Ascending aorta (tissue), 2 donors: ENCODE measurements at regions not wholly inside any gene's neighbourhood (a gene's known extent, or its start where the extent isn't known, plus 50 kb on each side); places are given as distances from the start of the nearest gene placed in this dataset.
A peak's percentile ranks its signal among the peaks of the same experiment; 100 is the strongest.

Experiments
- DNase-seq, 2 donors: peaks; one replicate each; pipeline ENCODE4 v3.0.0-alpha.2; 2019; ENCODE audit warnings: low spot score in 2 of 2
- H3K27ac ChIP-seq, 2 donors: fragments of 200-600 bp; sonication (generic); one replicate each; pipeline ENCODE4 v1.5.1; 2016 to 2017; ENCODE audit warnings: mild to moderate bottlenecking in 1 of 2
- H3K27me3 ChIP-seq: fragments of 200-600 bp; sonication (generic); one replicate; pipeline ENCODE4 v1.5.1; 2017
- H3K36me3 ChIP-seq, 2 donors: fragments of 200-600 bp; sonication (generic); one replicate each; pipeline ENCODE4 v1.5.1; 2016
- H3K4me1 ChIP-seq, 2 donors: fragments of 200-600 bp; sonication (generic); one replicate each; pipeline ENCODE4 v1.5.1; 2016 to 2017; ENCODE audit warnings: mild to moderate bottlenecking in 1 of 2
- H3K4me3 ChIP-seq, 2 donors: fragments of 200-600 bp; sonication (generic); one replicate each; pipeline ENCODE4 v1.5.1; 2016 to 2017; ENCODE audit warnings: mild to moderate bottlenecking in 1 of 2
- H3K9me3 ChIP-seq, 2 donors: fragments of 200-600 bp; sonication (generic); one replicate each; pipeline ENCODE4 v1.5.1; 2016
- CTCF ChIP-seq, 3 experiments: fragments of 200-600 bp in 2 of 3; fragments of 450-650 bp in 1 of 3; sonication (generic) in 2 of 3; IDR thresholded peaks; one replicate each; pipeline ENCODE4 v1.5.1; 2016 to 2019; ENCODE audit warnings: antibody characterized with exemption in 3 of 3, mild to moderate bottlenecking in 1 of 3, moderate library complexity in 1 of 3
- intact Hi-C: fragments of 100-400 bp; cut with DNase I; formaldehyde crosslinking; loops from one replicate; pipeline ENCODE4 v1.15.1; 2023

DNA sequence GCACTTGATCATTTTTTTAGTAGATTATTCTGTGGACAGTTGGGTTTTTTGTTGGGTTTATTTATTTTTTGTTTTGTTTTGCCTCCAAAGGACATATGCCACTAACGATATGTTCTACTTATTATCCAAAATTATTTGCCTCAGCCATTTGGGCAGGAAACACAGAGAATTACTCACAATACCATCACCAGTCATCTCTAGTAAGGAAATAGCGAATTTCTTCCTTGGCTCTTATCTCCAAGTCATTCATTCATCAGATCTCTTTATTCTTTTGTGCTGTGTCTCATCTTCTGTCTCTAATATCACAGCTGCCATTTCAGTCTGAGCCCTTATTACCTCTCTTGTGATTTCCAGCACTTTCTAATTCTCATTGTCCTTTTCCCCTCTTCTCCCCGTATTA is 130.4 kb upstream of the SMLR1 start:
- Histone ChIP-seq H3K9me3 (no peaks in the 10 kb centered on the region), H3K27me3 (no peaks in the 10 kb centered on the region), H3K4me3 (no peak overlapping the region), H3K36me3 (no peaks in the 10 kb centered on the region), H3K4me1 (no peaks in the 10 kb centered on the region), H3K27ac (no peak overlapping the region)
- intact Hi-C loops, result no loop called here
- no peak for DNase-seq
- no peak for TF ChIP-seq CTCF (IDR thresholded peaks at IDR 0.05)

GRCh38 chr6:130697271-130697994 is 129.8 kb upstream of the SMLR1 start:
- intact Hi-C loops, result no loop called here

DNA sequence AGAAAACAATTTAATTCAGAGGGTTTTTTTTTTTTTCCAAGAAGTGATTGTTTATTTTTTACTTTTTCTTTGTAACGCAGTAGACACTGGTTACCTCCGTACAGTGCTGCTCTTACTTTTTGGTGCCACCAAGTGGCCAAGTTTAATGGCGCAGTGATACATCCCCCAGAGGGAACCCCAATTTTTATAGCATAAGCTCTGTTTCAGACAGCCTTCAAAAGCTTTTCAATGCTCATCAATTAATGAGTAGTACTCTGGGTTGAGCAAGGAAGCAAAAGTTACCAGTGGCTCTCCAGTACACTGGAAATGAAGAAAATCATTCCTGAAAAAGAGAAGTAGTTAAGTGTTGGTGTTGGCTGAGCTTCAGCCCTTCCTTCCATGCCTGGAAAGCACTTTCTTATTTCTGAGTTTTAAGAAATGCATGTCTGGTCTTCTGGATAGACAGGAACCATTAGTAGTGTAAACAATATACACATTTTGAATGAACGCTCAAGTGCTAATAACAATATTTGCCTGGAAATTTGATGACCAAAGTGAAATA is 129.1 kb upstream of the SMLR1 start:
- H3K27ac ChIP-seq, result no peak overlapping the region
- no peak overlapping the region for H3K4me3 ChIP-seq
- intact Hi-C loops, result loop anchor here (2.0 kb wide), 1 partner anchor 375 kb away; no protein-coding TSS in a partner anchor
- TF ChIP-seq CTCF (IDR thresholded peaks at IDR 0.05), result peak; percentile 29 to 64 (median 47)
- DNase-seq, result no peak
- no peaks in the 10 kb centered on the region for H3K9me3 ChIP-seq
- H3K4me1 ChIP-seq, result no peaks in the 10 kb centered on the region
- no peaks in the 10 kb centered on the region for H3K36me3 ChIP-seq
- H3K27me3 ChIP-seq, result no peaks in the 10 kb centered on the region

More at GRCh38 chr6:130697271-130697994, 129.8 kb upstream of the SMLR1 start:
- Histone ChIP-seq H3K4me3 (no peak overlapping the region), H3K36me3 (no peaks in the 10 kb centered on the region), H3K27ac (no peak overlapping the region), H3K9me3 (no peaks in the 10 kb centered on the region), H3K27me3 (no peaks in the 10 kb centered on the region), H3K4me1 (no peaks in the 10 kb centered on the region)
- DNase-seq, result no peak
- no peak for TF ChIP-seq CTCF (IDR thresholded peaks at IDR 0.05)

DNA sequence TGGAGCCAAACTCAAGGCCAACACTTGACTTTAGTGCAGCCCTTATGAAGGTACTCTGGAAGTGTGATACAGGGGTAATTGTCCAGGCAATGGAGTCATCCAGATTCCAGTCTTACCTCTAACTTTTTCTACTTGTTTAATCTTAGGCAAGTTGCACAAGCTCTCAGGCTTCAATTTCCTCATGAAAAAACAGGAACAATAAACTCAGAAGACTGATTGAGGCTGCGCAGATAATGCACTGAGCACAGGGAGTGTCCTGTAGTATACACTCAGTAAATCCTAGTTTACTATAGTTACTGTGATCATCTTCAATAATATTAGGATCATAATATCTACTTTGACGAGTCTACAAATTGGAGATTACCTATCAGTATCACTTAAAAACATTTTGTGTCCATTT is 127.5 kb upstream of the SMLR1 start:
- intact Hi-C loops, result loop anchor here (2.0 kb wide), 1 partner anchor 377 kb away; no protein-coding TSS in a partner anchor

DNA sequence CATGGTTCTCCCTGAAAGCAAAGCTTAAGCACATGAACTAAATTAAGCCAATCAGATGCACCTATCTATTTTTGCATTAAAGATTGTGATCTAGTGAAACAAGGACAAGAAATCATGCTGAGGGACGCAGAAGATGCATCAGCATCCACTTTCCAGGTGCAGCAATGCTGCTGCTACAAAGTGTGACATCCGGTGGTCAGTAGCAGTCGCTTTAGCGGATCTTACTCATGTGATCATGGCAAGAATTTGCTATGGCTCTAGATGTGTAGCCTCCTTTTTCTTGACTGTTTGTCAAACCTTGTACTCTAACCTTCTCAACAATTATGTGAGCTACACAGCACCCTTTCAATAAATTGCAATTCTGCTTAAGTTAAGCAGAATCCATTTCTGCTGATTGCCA is 126.8 kb upstream of the SMLR1 start:
- intact Hi-C loops, result no loop called here
- DNase-seq, result no peak
- H3K36me3 ChIP-seq, result no peaks in the 10 kb centered on the region
- TF ChIP-seq CTCF (IDR thresholded peaks at IDR 0.05), result no peak
- H3K27me3 ChIP-seq, result no peaks in the 10 kb centered on the region
- no peaks in the 10 kb centered on the region for H3K9me3 ChIP-seq
- H3K27ac ChIP-seq, result no peak overlapping the region
- no peak overlapping the region for H3K4me3 ChIP-seq
- no peaks in the 10 kb centered on the region for H3K4me1 ChIP-seq

More for the DNA sequence above, 127.5 kb upstream of the SMLR1 start:
- no peak overlapping the region for H3K27ac ChIP-seq
- no peak for DNase-seq
- no peaks in the 10 kb centered on the region for H3K4me1 ChIP-seq
- TF ChIP-seq CTCF (IDR thresholded peaks at IDR 0.05), result no peak
- H3K27me3 ChIP-seq, result no peaks in the 10 kb centered on the region
- H3K36me3 ChIP-seq, result no peaks in the 10 kb centered on the region
- H3K4me3 ChIP-seq, result no peak overlapping the region
- no peaks in the 10 kb centered on the region for H3K9me3 ChIP-seq
